Myocyte (in vitro differentiated cells): ENCODE measurements at regions not wholly inside any gene's neighbourhood (a gene's known extent, or its start where the extent isn't known, plus 50 kb on each side); places are given as distances from the start of the nearest gene placed in this dataset.
A peak's percentile ranks its signal among the peaks of the same experiment; 100 is the strongest.
"Not testable (repeated sequence)": the region's sequence is repeated elsewhere in the genome, so short reads cannot be mapped to it uniquely, and the experiment has no call there.

Source experiments
- DNase-seq: peaks from one replicate; pipeline ENCODE4 v3.0.0-alpha.2; 2012; ENCODE audit warnings: low read depth

- peak; percentile 69 for DNase-seq
Measured at GRCh38 chr4:147096667-147097604, 151.3 kb upstream of the TTC29 start.

GRCh38 chr4:147101678-147102077, 156.0 kb upstream of the TTC29 start:
- DNase-seq: peak; percentile 41

GRCh38 chr4:147102596-147102995, 156.9 kb upstream of the TTC29 start:
- DNase-seq: no peak

GRCh38 chr4:147103403-147103946, 157.8 kb upstream of the TTC29 start:
- DNase-seq: peak; percentile 98

GRCh38 chr4:147104768-147105167, 159.1 kb upstream of the TTC29 start:
- peak; percentile 80 for DNase-seq

- DNase-seq: peak; percentile 54
Measured at GRCh38 chr4:147108409-147108808, 162.7 kb upstream of the TTC29 start.

- no peak for DNase-seq
Measured at GRCh38 chr4:147109800-147110199, 164.1 kb upstream of the TTC29 start.

GRCh38 chr4:147110473-147111367, 165.1 kb upstream of the TTC29 start:
- no peak for DNase-seq

GRCh38 chr4:147112196-147112595, 166.5 kb upstream of the TTC29 start:
- DNase-seq: not testable (repeated sequence)

GRCh38 chr4:147117431-147117830, 171.8 kb upstream of the TTC29 start:
- DNase-seq: no peak

- peak; percentile 69 for DNase-seq
Measured at GRCh38 chr4:147118528-147118927, 172.9 kb upstream of the TTC29 start.

GRCh38 chr4:147122685-147123084, 177.0 kb upstream of the TTC29 start:
- DNase-seq: peak; percentile 25

GRCh38 chr4:147123146-147123545, 177.5 kb upstream of the TTC29 start:
- DNase-seq: no peak

- DNase-seq: no peak
Measured at GRCh38 chr4:147128787-147129186, 183.1 kb upstream of the TTC29 start.

GRCh38 chr4:147129687-147130086, 184.0 kb upstream of the TTC29 start:
- DNase-seq: no peak

GRCh38 chr4:147134536-147135210, 189.0 kb upstream of the TTC29 start:
- DNase-seq: no peak

- peak; percentile 44 for DNase-seq
Measured at GRCh38 chr4:147136310-147136709, 190.6 kb upstream of the TTC29 start.

GRCh38 chr4:147136751-147137150, 191.1 kb upstream of the TTC29 start:
- no peak for DNase-seq

GRCh38 chr4:147137280-147137679, 191.6 kb upstream of the TTC29 start:
- DNase-seq: no peak

- no peak for DNase-seq
Measured at GRCh38 chr4:147138171-147138570, 192.5 kb upstream of the TTC29 start.
